HCT116 (cell line): ENCODE measurements at regions not wholly inside any gene's neighbourhood (a gene's known extent, or its start where the extent isn't known, plus 50 kb on each side); places are given as distances from the start of the nearest gene placed in this dataset.

ENCODE experiments used
- ATAC-seq: fragments of 200-7000 bp; cut with Tn5 transposase; 2 replicates; pipeline ENCODE4 v1.9.1; 2020; ENCODE audit warnings: mild to moderate bottlenecking, moderate library complexity
- BruUV-seq: library from RNA; stranded (reverse); fragments of 400-500 nt; replicated peaks from 2 replicates; lab custom pipeline; 2021; lab: Mats Ljungman, UMichigan
- CTCF ChIA-PET: fragments of 300-600 bp; sonication (Branson Sonifier 250); formaldehyde crosslinking; loops from one replicate; lab custom pipeline; 2021; ENCODE audit warnings: antibody characterized with exemption; lab: Charles Lee
- POLR2A ChIA-PET: fragments of 300-600, 350-600 bp; sonication (Branson Sonifier 250); formaldehyde crosslinking; loops from one replicate; lab custom pipeline; 2021; ENCODE audit warnings: antibody characterized with exemption; lab: Charles Lee
- RAD21 ChIA-PET, 2 experiments: fragments of 300-600 bp; sonication (Branson Sonifier 250); formaldehyde crosslinking; loops; one replicate each; lab custom pipeline; 2023; ENCODE audit warnings: low total read pairs in 2 of 2; ENCODE audit not compliant: uncharacterized antibody in 2 of 2, unreplicated experiment in 2 of 2, low non-redundant PET in 1 of 2; lab: Charles Lee
- DNase-seq: peaks from one replicate; pipeline ENCODE4 v3.0.0-alpha.2; 2010; ENCODE audit warnings: low read depth, low spot score
- H2AFZ ChIP-seq: fragments of 200-600 bp; shearing (Covaris generic), sonication (generic); 2 replicates; pipeline ENCODE4 v1.6.1; 2017; ENCODE audit warnings: low read depth, mixed run types, mixed read lengths, antibody characterized with exemption, low read length; ENCODE audit not compliant: poor library complexity, severe bottlenecking
- H3K27ac ChIP-seq: 2 replicates; pipeline ENCODE4 v1.5.1; 2012; ENCODE audit warnings: low read depth, low read length
- H3K27me3 ChIP-seq: fragments of 200-600 bp; sonication (generic); 2 replicates; pipeline ENCODE4 v1.6.1; 2016; ENCODE audit warnings: mixed run types, low read length, mixed read lengths; ENCODE audit not compliant: insufficient read depth
- H3K36me3 ChIP-seq, 2 experiments: fragments of 200-500 bp in 1 of 2; fragments of 200-600 bp in 1 of 2; sonication (Bioruptor generic) in 1 of 2; sonication (generic) in 1 of 2; 2 replicates each; pipeline versions ENCODE4 v1.5.1 to v1.6.1; 2014 to 2016; ENCODE audit warnings: low read length in 2 of 2, inconsistent platforms in 1 of 2, mixed read lengths in 1 of 2, mixed run types in 1 of 2; ENCODE audit not compliant: insufficient read depth in 2 of 2, control insufficient read depth in 1 of 2
- H3K4me1 ChIP-seq, 2 experiments: fragments of 200-600 bp in 1 of 2; sonication (generic) in 1 of 2; 2 replicates each; pipeline versions ENCODE4 v1.5.1 to v1.6.1; 2012 to 2017; ENCODE audit warnings: low read length in 2 of 2, inconsistent platforms in 1 of 2, mild to moderate bottlenecking in 1 of 2, mixed read lengths in 1 of 2, mixed run types in 1 of 2, moderate library complexity in 1 of 2; ENCODE audit not compliant: insufficient read depth in 2 of 2, control insufficient read depth in 1 of 2
- H3K4me2 ChIP-seq: fragments of 200-600 bp; sonication (generic); 2 replicates; pipeline ENCODE4 v1.6.1; 2017; ENCODE audit warnings: mixed run types, low read length, mixed read lengths
- H3K4me3 ChIP-seq, 2 experiments: fragments of 200-600 bp in 1 of 2; sonication (generic) in 1 of 2; replicated peaks in 1 of 2; 2 replicates each; pipeline ENCODE4 v1.5.1; 2011 to 2016; ENCODE audit warnings: low read length in 2 of 2, control low read depth in 1 of 2, low read depth in 1 of 2, mild to moderate bottlenecking in 1 of 2, mixed read lengths in 1 of 2, mixed run types in 1 of 2
- H3K79me2 ChIP-seq: fragments of 200-600 bp; sonication (generic); 2 replicates; pipeline ENCODE4 v1.6.1; 2017; ENCODE audit warnings: mild to moderate bottlenecking, mixed run types, low read length, moderate library complexity, mixed read lengths; ENCODE audit not compliant: insufficient read depth
- H3K9ac ChIP-seq: fragments of 200-600 bp; sonication (generic); 2 replicates; pipeline ENCODE4 v1.6.1; 2016; ENCODE audit warnings: low read length, mixed read lengths
- H3K9me2 ChIP-seq: fragments of 200-600 bp; sonication (generic), shearing (Covaris generic); 2 replicates; pipeline ENCODE4 v1.6.1; 2017; ENCODE audit warnings: mixed run types, mild to moderate bottlenecking, moderate library complexity; ENCODE audit not compliant: insufficient read depth
- H3K9me3 ChIP-seq, 2 experiments: fragments of 200-500 bp in 1 of 2; fragments of 200-600 bp in 1 of 2; sonication (Bioruptor generic) in 1 of 2; sonication (generic) in 1 of 2; 2 replicates each; pipeline ENCODE4 v1.6.1; 2014 to 2017; ENCODE audit warnings: low read length in 2 of 2, mixed read lengths in 2 of 2, inconsistent platforms in 1 of 2, low read depth in 1 of 2, mild to moderate bottlenecking in 1 of 2, mixed run types in 1 of 2, moderate library complexity in 1 of 2; ENCODE audit not compliant: control insufficient read depth in 1 of 2, insufficient read depth in 1 of 2
- H4K20me1 ChIP-seq: fragments of 200-600 bp; sonication (generic), shearing (Covaris generic); 2 replicates; pipeline ENCODE4 v1.6.1; 2017; ENCODE audit warnings: mixed run types, mild to moderate bottlenecking, moderate library complexity; ENCODE audit not compliant: insufficient read depth
- CBX3 ChIP-seq: IDR thresholded peaks from 2 replicates; pipeline ENCODE4 v1.6.1; 2012; ENCODE audit warnings: low read depth
- CEBPB ChIP-seq: IDR thresholded peaks from 2 replicates; pipeline ENCODE4 v1.6.1; 2012; ENCODE audit warnings: low read depth
- CTCF ChIP-seq, 3 experiments: fragments of 200-600 bp in 1 of 3; sonication (generic) in 1 of 3; IDR thresholded peaks in 2 of 3; conservative IDR thresholded peaks in 1 of 3; 2 replicates each; pipeline ENCODE4 v1.5.1; 2012 to 2017; ENCODE audit warnings: low read depth in 2 of 3, low read length in 2 of 3, antibody characterized with exemption in 1 of 3, borderline replicate concordance in 1 of 3, control low read depth in 1 of 3, mild to moderate bottlenecking in 1 of 3, mixed read lengths in 1 of 3, mixed run types in 1 of 3, moderate library complexity in 1 of 3; ENCODE audit not compliant: insufficient read depth in 1 of 3
- ELF1 ChIP-seq: IDR thresholded peaks from 2 replicates; pipeline ENCODE4 v1.6.1; 2012; ENCODE audit warnings: low read depth, borderline replicate concordance
- EZH2phosphoT487 ChIP-seq: fragments of 200-600 bp; IDR thresholded peaks from 2 replicates; pipeline ENCODE4 v1.6.1; 2018; ENCODE audit warnings: antibody characterized with exemption, borderline replicate concordance
- RAD21 ChIP-seq: IDR thresholded peaks from 2 replicates; pipeline ENCODE4 v1.6.1; 2012; ENCODE audit warnings: low read depth, mild to moderate bottlenecking
- SP1 ChIP-seq: IDR thresholded peaks from 2 replicates; pipeline ENCODE4 v1.6.1; 2012; ENCODE audit warnings: low read depth
- TCF7L2 ChIP-seq: IDR thresholded peaks from 2 replicates; pipeline ENCODE4 v1.7.0; 2011; ENCODE audit warnings: borderline replicate concordance, inconsistent platforms; ENCODE audit not compliant: insufficient read depth, insufficient read length; ENCODE audit errors: extremely low read depth
- ZBTB33 ChIP-seq: IDR thresholded peaks from 2 replicates; pipeline ENCODE4 v1.6.1; 2011; ENCODE audit warnings: mild to moderate bottlenecking, low read length, moderate library complexity; ENCODE audit not compliant: insufficient replicate concordance; ENCODE audit errors: extremely low read depth
- intact Hi-C: fragments of 100-400 bp; cut with micrococcal nuclease; formaldehyde crosslinking; loops from 2 replicates; pipeline ENCODE4 v1.10.0; 2022

- no TSS peak for BruUV-seq
- Histone ChIP-seq H3K27me3 (no peaks in the 10 kb centered on the region), H3K9me2 (peaks cover 3% of the 10 kb centered on the region; the same call in 1 of the 2 replicates), H3K27ac (no peak overlapping the region), H3K4me1 (no peaks in the 10 kb centered on the region), H3K79me2 (no peaks in the 10 kb centered on the region), H2AFZ (no peak overlapping the region), H3K36me3 (no peaks in the 10 kb centered on the region), H4K20me1 (no peaks in the 10 kb centered on the region), H3K4me3 (no peak overlapping the region), H3K9me3 (no peaks in the 10 kb centered on the region), H3K9ac (no peak overlapping the region), H3K4me2 (no peak overlapping the region)
- POLR2A ChIA-PET = no interaction called here
- no peak for ATAC-seq
- RAD21 ChIA-PET = no interaction called here
- no peak for DNase-seq
- CTCF ChIA-PET = no interaction called here
- TF ChIP-seq EZH2phosphoT487 = no peak
- TF ChIP-seq CBX3 = no peak
- no peak for TF ChIP-seq SP1
- TF ChIP-seq ZBTB33 = no peak
- no peak for TF ChIP-seq TCF7L2
- no peak for TF ChIP-seq RAD21
- TF ChIP-seq ELF1 = no peak
- TF ChIP-seq CTCF (IDR thresholded peaks at IDR 0.05 in 2 of 3, conservative IDR thresholded peaks at IDR 0.05 in 1 of 3; ENCODE audit: borderline replicate concordance in 1 of 3, insufficient read depth in 1 of 3, low read depth in 2 of 3, low read length in 2 of 3) = no peak
- no peak for TF ChIP-seq CEBPB
- intact Hi-C loops = no loop called here
These were observed 62.7 kb upstream of the PTPN13 start for GRCh38 chr4:86531440-86531839.
